GM12892 (cell line): ENCODE measurements at regions not wholly inside any gene's neighbourhood (a gene's known extent, or its start where the extent isn't known, plus 50 kb on each side); places are given as distances from the start of the nearest gene placed in this dataset.

ENCODE experiments used
- POLR2A ChIP-seq: IDR thresholded peaks from 2 replicates; pipeline ENCODE4 v1.6.1; 2011; ENCODE audit warnings: low read depth, low read length, control low read depth
- POLR2AphosphoS5 ChIP-seq: IDR thresholded peaks from 2 replicates; pipeline ENCODE4 v1.6.1; 2011; ENCODE audit warnings: low read depth, low read length, control low read depth
- TAF1 ChIP-seq: IDR thresholded peaks from 2 replicates; pipeline ENCODE4 v1.6.1; 2011; ENCODE audit warnings: low read depth, mild to moderate bottlenecking, control low read depth, low read length, borderline replicate concordance

GRCh38 chr19:33938821-33939220 lies 142.2 kb downstream of the KCTD15 start:
- TF ChIP-seq POLR2A (no peak), POLR2AphosphoS5 (no peak), TAF1 (no peak)
